K562 (cell line): ENCODE measurements at regions not wholly inside any gene's neighbourhood (a gene's known extent, or its start where the extent isn't known, plus 50 kb on each side); places are given as distances from the start of the nearest gene placed in this dataset.

ENCODE experiments used
- ATAC-seq: fragments of 200-7000 bp; cut with Tn5 transposase; 3 replicates; pipeline ENCODE4 v1.9.1; 2020; ENCODE audit warnings: moderate library complexity
- BruUV-seq: library from RNA; stranded (reverse); fragments of 400-500 nt; replicated peaks from 2 replicates; lab custom pipeline; 2021; lab: Mats Ljungman, UMichigan
- CTCF ChIA-PET: fragments of 300-600 bp; formaldehyde crosslinking; extraction: SDS; loops from one replicate; lab custom pipeline; 2021; ENCODE audit warnings: low intra/inter-chr PET ratio; lab: Yijun Ruan, JAX
- POLR2A ChIA-PET: fragments of 300-600, 350-650 bp; sonication (Branson Sonifier 250); formaldehyde crosslinking; extraction: SDS; loops from one replicate; lab custom pipeline; 2021; ENCODE audit warnings: antibody characterized with exemption, inconsistent platforms; lab: Yijun Ruan, JAX
- DNase-seq, 4 experiments: peaks; one replicate each; pipeline versions ENCODE4 v3.0.0 to v3.0.0-alpha.2; 2011 to 2018; ENCODE audit warnings: low spot score in 3 of 4, mixed read lengths in 3 of 4; ENCODE audit errors: extremely low read depth in 1 of 4
- FAIRE-seq: peaks from 2 replicates; lab custom pipeline; 2011; peaks lifted over from hg19 to GRCh38; lab: Jason Lieb, UNC
- H2AFZ ChIP-seq: 2 replicates; pipeline ENCODE4 v1.6.0; 2011; ENCODE audit warnings: low read depth, low read length, control low read depth, inconsistent platforms
- H3K27ac ChIP-seq: fragments of 200-600 bp; 3 replicates; pipeline ENCODE4 v1.8.0; 2011; ENCODE audit warnings: low read depth, mild to moderate bottlenecking, control low read depth, inconsistent platforms, low read length, moderate library complexity, mixed read lengths; ENCODE audit errors: extremely low read depth
- H3K27me3 ChIP-seq, 2 experiments: fragments of 300-600 bp in 1 of 2; 2 replicates in 1 of 2; 3 replicates in 1 of 2; pipeline versions ENCODE4 v1.6.0 to v1.8.0; 2011; ENCODE audit warnings: inconsistent platforms in 2 of 2, low read length in 2 of 2, mild to moderate bottlenecking in 1 of 2, mixed read lengths in 1 of 2, moderate library complexity in 1 of 2; ENCODE audit not compliant: control insufficient read depth in 2 of 2, insufficient read depth in 2 of 2
- H3K36me3 ChIP-seq: fragments of 300-600 bp; 3 replicates; pipeline ENCODE4 v1.8.0; 2011; ENCODE audit warnings: mild to moderate bottlenecking, low read length, inconsistent platforms; ENCODE audit not compliant: control insufficient read depth, insufficient read depth
- H3K4me1 ChIP-seq, 2 experiments: fragments of 200-600 bp in 1 of 2; replicated peaks in 1 of 2; 2 replicates in 1 of 2; 3 replicates in 1 of 2; pipeline versions ENCODE4 v1.5.1 to v1.8.0; 2011; ENCODE audit warnings: inconsistent platforms in 2 of 2, low read length in 2 of 2, mild to moderate bottlenecking in 1 of 2, mixed read lengths in 1 of 2, moderate library complexity in 1 of 2; ENCODE audit not compliant: control insufficient read depth in 2 of 2, insufficient read depth in 2 of 2
- H3K4me2 ChIP-seq: 2 replicates; pipeline ENCODE4 v1.6.1; 2011; ENCODE audit warnings: low read length, control low read depth, inconsistent platforms, mixed read lengths; ENCODE audit not compliant: insufficient read depth
- H3K4me3 ChIP-seq: fragments of 200-600 bp; sonication (generic), shearing (Covaris generic); 2 replicates; pipeline ENCODE4 v1.5.1; 2016; ENCODE audit warnings: control low read depth, inconsistent platforms
- H3K79me2 ChIP-seq: fragments of 200-600 bp; 3 replicates; pipeline ENCODE4 v1.8.0; 2011; ENCODE audit warnings: low read length, inconsistent platforms; ENCODE audit not compliant: control insufficient read depth, insufficient read depth
- H3K9ac ChIP-seq, 2 experiments: 2 replicates each; pipeline versions ENCODE4 v1.6.0 to v1.6.1; 2011; ENCODE audit warnings: low read depth in 2 of 2, low read length in 2 of 2, control low read depth in 1 of 2, inconsistent platforms in 1 of 2, mild to moderate bottlenecking in 1 of 2, mixed read lengths in 1 of 2; ENCODE audit not compliant: insufficient read depth in 1 of 2
- H3K9me1 ChIP-seq: one replicate; pipeline ENCODE4 v1.6.0; 2011; ENCODE audit warnings: inconsistent platforms, mild to moderate bottlenecking, low read length, moderate library complexity; ENCODE audit not compliant: control insufficient read depth, insufficient read depth
- H3K9me3 ChIP-seq: replicated peaks from 2 replicates; pipeline ENCODE4 v1.5.1; 2011; ENCODE audit warnings: low read depth, low read length, inconsistent platforms; ENCODE audit not compliant: control insufficient read depth, insufficient read depth
- H4K20me1 ChIP-seq: replicated peaks from 2 replicates; pipeline ENCODE4 v1.6.1; 2011; ENCODE audit warnings: low read length, inconsistent platforms, mixed read lengths; ENCODE audit not compliant: control insufficient read depth, insufficient read depth
- CBX8 ChIP-seq: fragments of 200-600 bp; sonication (generic); IDR thresholded peaks from 2 replicates; pipeline ENCODE4 v1.6.1; 2012; ENCODE audit warnings: borderline replicate concordance, mixed run types, low read depth, mild to moderate bottlenecking, moderate library complexity, mixed read lengths, low read length, control low read depth, inconsistent platforms; ENCODE audit not compliant: poor library complexity, severe bottlenecking; ENCODE audit errors: extremely low read depth
- DMBX1 ChIP-seq: fragments of 250-450 bp; sonication (Bioruptor Pico); IDR thresholded peaks from 2 replicates; pipeline ENCODE4 v1.8.0; 2022; ENCODE audit warnings: inconsistent platforms, mild to moderate bottlenecking, moderate library complexity, borderline replicate concordance
- FOXK1 ChIP-seq: sonication (generic); formaldehyde crosslinking; IDR thresholded peaks from 2 replicates; pipeline ENCODE4 v1.8.0; 2022; ENCODE audit warnings: missing genetic modification reagents, mild to moderate bottlenecking, borderline replicate concordance
- HOXB6 ChIP-seq: fragments of 250-450 bp; sonication (Bioruptor Pico); IDR thresholded peaks from 2 replicates; pipeline ENCODE4 v1.5.1; 2022; ENCODE audit warnings: mild to moderate bottlenecking, borderline replicate concordance
- ILK ChIP-seq: fragments of 450-650 bp; IDR thresholded peaks from 2 replicates; pipeline ENCODE4 v1.6.1; 2016; ENCODE audit warnings: missing genetic modification characterization, low read depth, mild to moderate bottlenecking, missing compliant biosample characterization, moderate library complexity, borderline replicate concordance
- MXD1 ChIP-seq: fragments of 250-450 bp; sonication (Bioruptor Pico); IDR thresholded peaks from 2 replicates; pipeline ENCODE4 v1.8.0; 2021; ENCODE audit warnings: borderline replicate concordance, mild to moderate bottlenecking, moderate library complexity; ENCODE audit not compliant: poor library complexity, severe bottlenecking
- MYC ChIP-seq, 2 experiments: fragments of 250-450 bp in 1 of 2; sonication (Bioruptor Pico) in 1 of 2; IDR thresholded peaks; 2 replicates each; pipeline versions ENCODE4 v1.5.1 to v1.6.1; 2012 to 2021; ENCODE audit warnings: low read depth in 2 of 2, borderline replicate concordance in 1 of 2, improper control_type of control experiment in 1 of 2, low read length in 1 of 2, mild to moderate bottlenecking in 1 of 2, moderate library complexity in 1 of 2
- WGBS: fragments of 100-300 bp; shearing (Covaris generic); methylation state at CpG from one replicate; pipeline ENCODE4 v1.1.6; 2016; ENCODE audit warnings: low coverage, mixed read lengths; ENCODE audit not compliant: insufficient coverage; ENCODE audit errors: missing lambda C conversion rate; 5-methylcytosine and 5-hydroxymethylcytosine counted together
- in situ Hi-C: fragments of 300-500 bp; cut with MboI; formaldehyde crosslinking; loops from 4 replicates; pipeline ENCODE4 v1.15.0; 2018; ENCODE audit warnings: inconsistent platforms, mixed read lengths
- intact Hi-C: fragments of 100-400 bp; cut with micrococcal nuclease; formaldehyde crosslinking; loops from 2 replicates; pipeline ENCODE4 v1.14.2; 2022
- TF ChIP-seq, protein P1 (sequence below): fragments of 450-650 bp; IDR thresholded peaks from 2 replicates; pipeline ENCODE4 v1.6.1; 2016; ENCODE audit warnings: low read depth

GRCh38 chr13:53129864-53130393 lies 101.3 kb downstream of the OLFM4 start:
- Histone ChIP-seq H3K27ac (no peak overlapping the region), H3K79me2 (no peaks in the 10 kb centered on the region)
- BruUV-seq = no TSS peak
- FAIRE-seq = no peak
- in situ Hi-C loops = no loop called here
- TF ChIP-seq ILK (tag) = no peak
- no peak for TF ChIP-seq HOXB6 (CRISPR knock-in tag)
- TF ChIP-seq DMBX1 (CRISPR knock-in tag) = no peak
- TF ChIP-seq CBX8 = no peak
- TF ChIP-seq FOXK1 (CRISPR knock-in tag) = no peak
- TF ChIP-seq, protein P1, sequence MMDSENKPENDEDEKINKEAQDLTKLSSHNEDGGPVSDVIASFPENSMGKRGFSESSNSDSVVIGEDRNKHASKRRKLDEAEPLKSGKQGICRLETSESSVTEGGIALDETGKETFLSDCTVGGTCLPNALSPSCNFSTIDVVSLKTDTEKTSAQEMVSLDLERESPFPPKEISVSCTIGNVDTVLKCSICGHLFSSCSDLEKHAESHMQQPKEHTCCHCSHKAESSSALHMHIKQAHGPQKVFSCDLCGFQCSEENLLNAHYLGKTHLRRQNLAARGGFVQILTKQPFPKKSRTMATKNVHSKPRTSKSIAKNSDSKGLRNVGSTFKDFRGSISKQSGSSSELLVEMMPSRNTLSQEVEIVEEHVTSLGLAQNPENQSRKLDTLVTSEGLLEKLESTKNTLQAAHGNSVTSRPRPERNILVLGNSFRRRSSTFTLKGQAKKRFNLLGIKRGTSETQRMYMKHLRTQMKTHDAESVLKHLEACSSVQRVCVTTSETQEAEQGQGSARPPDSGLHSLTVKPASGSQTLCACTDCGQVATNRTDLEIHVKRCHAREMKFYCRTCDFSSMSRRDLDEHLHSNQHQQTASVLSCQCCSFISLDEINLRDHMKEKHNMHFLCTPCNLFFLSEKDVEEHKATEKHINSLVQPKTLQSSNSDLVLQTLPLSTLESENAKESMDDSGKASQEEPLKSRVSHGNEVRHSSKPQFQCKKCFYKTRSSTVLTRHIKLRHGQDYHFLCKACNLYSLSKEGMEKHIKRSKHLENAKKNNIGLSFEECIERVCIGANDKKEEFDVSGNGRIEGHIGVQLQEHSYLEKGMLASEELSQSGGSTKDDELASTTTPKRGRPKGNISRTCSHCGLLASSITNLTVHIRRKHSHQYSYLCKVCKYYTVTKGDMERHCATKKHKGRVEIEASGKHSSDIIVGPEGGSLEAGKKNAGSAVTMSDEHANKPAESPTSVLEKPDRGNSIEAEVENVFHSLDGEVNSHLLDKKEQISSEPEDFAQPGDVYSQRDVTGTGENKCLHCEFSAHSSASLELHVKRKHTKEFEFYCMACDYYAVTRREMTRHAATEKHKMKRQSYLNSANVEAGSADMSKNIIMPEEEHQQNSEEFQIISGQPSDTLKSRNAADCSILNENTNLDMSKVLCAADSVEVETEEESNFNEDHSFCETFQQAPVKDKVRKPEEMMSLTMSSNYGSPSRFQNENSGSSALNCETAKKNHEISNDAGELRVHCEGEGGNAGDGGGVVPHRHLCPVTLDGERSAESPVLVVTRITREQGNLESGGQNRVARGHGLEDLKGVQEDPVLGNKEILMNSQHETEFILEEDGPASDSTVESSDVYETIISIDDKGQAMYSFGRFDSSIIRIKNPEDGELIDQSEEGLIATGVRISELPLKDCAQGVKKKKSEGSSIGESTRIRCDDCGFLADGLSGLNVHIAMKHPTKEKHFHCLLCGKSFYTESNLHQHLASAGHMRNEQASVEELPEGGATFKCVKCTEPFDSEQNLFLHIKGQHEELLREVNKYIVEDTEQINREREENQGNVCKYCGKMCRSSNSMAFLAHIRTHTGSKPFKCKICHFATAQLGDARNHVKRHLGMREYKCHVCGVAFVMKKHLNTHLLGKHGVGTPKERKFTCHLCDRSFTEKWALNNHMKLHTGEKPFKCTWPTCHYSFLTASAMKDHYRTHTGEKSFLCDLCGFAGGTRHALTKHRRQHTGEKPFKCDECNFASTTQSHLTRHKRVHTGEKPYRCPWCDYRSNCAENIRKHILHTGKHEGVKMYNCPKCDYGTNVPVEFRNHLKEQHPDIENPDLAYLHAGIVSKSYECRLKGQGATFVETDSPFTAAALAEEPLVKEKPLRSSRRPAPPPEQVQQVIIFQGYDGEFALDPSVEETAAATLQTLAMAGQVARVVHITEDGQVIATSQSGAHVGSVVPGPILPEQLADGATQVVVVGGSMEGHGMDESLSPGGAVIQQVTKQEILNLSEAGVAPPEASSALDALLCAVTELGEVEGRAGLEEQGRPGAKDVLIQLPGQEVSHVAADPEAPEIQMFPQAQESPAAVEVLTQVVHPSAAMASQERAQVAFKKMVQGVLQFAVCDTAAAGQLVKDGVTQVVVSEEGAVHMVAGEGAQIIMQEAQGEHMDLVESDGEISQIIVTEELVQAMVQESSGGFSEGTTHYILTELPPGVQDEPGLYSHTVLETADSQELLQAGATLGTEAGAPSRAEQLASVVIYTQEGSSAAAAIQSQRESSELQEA = no peak
- no peak for TF ChIP-seq MYC (IDR thresholded peaks at IDR 0.05; ENCODE audit: low read depth, low read length)
- TF ChIP-seq MYC (CRISPR knock-in tag; IDR thresholded peaks at IDR 0.05; ENCODE audit: borderline replicate concordance, low read depth) = no peak
- TF ChIP-seq MXD1 = no peak
- TF ChIP-seq, all 486 proteins: peak for 0
- H3K36me3 ChIP-seq = no peaks in the 10 kb centered on the region
- H3K4me1 ChIP-seq = no peaks in the 10 kb centered on the region
- H2AFZ ChIP-seq = no peak overlapping the region
- no peaks in the 10 kb centered on the region for H3K9me1 ChIP-seq
- H3K9ac ChIP-seq = no peak overlapping the region
- H3K27me3 ChIP-seq = no peaks in the 10 kb centered on the region
- no peaks in the 10 kb centered on the region for H4K20me1 ChIP-seq
- ChIA-PET POLR2A (no interaction called here), CTCF (no interaction called here)
- 0% methylated on average over 2 of the region's 2 CpGs for WGBS
- DNase-seq (no peak), ATAC-seq (no peak)
- H3K9me3 ChIP-seq = no peaks in the 10 kb centered on the region
- H3K4me2 ChIP-seq = no peak overlapping the region
- intact Hi-C loops = no loop called here
- H3K4me3 ChIP-seq = no peak overlapping the region
